MCF 10A (cell line): ENCODE measurements at regions not wholly inside any gene's neighbourhood (a gene's known extent, or its start where the extent isn't known, plus 50 kb on each side); places are given as distances from the start of the nearest gene placed in this dataset.

Experiments
- BruUV-seq: library from RNA; stranded (reverse); fragments of 400-500 nt; replicated peaks from 2 replicates; lab custom pipeline; 2021; lab: Mats Ljungman, UMichigan
- CTCF ChIA-PET: fragments of 300-600 bp; sonication (Branson Sonifier 250); formaldehyde crosslinking; extraction: SDS; loops from one replicate; lab custom pipeline; 2021; ENCODE audit warnings: antibody characterized with exemption, inconsistent platforms; lab: Yijun Ruan, JAX
- POLR2A ChIA-PET: fragments of 300-600, 350-650 bp; sonication (Branson Sonifier 250); formaldehyde crosslinking; extraction: SDS; loops from one replicate; lab custom pipeline; 2020; ENCODE audit warnings: antibody characterized with exemption, inconsistent platforms; lab: Yijun Ruan, JAX
- DNase-seq: peaks from one replicate; pipeline ENCODE4 v3.0.0-alpha.2; 2018; ENCODE audit not compliant: unreplicated experiment
- H3K27ac Mint-ChIP-seq: one replicate; pipeline ENCODE4 v1.8.0; 2022; ENCODE audit warnings: mild to moderate bottlenecking, low read depth, mixed read lengths; ENCODE audit not compliant: unreplicated experiment
- H3K27me3 Mint-ChIP-seq: one replicate; pipeline ENCODE4 v1.8.0; 2022; ENCODE audit warnings: mixed read lengths; ENCODE audit not compliant: insufficient read depth, unreplicated experiment
- H3K36me3 Mint-ChIP-seq: one replicate; pipeline ENCODE4 v1.8.0; 2022; ENCODE audit warnings: mild to moderate bottlenecking, moderate library complexity, mixed read lengths; ENCODE audit not compliant: insufficient read depth, unreplicated experiment
- H3K4me1 Mint-ChIP-seq: one replicate; pipeline ENCODE4 v1.8.0; 2022; ENCODE audit warnings: mixed read lengths; ENCODE audit not compliant: insufficient read depth, unreplicated experiment
- H3K4me3 Mint-ChIP-seq: one replicate; pipeline ENCODE4 v1.8.0; 2022; ENCODE audit warnings: mild to moderate bottlenecking, moderate library complexity, mixed read lengths; ENCODE audit not compliant: unreplicated experiment
- H3K9me3 Mint-ChIP-seq: one replicate; pipeline ENCODE4 v1.8.0; 2022; ENCODE audit warnings: mixed read lengths; ENCODE audit not compliant: unreplicated experiment
- CTCF ChIP-seq: fragments of 200-600 bp; IDR thresholded peaks from one replicate; pipeline ENCODE4 v1.8.0; 2022; ENCODE audit warnings: antibody characterized with exemption, mild to moderate bottlenecking; ENCODE audit not compliant: unreplicated experiment
- intact Hi-C: fragments of 100-400 bp; cut with micrococcal nuclease; formaldehyde crosslinking; loops from 2 replicates; pipeline ENCODE4 v1.14.1; 2022

GRCh38 chr6:67221226-67221625, 1413.9 kb upstream of the ADGRB3 start:
- Mint-ChIP-seq H3K9me3 (no peaks in the 10 kb centered on the region), H3K27me3 (no peaks in the 10 kb centered on the region), H3K36me3 (no peaks in the 10 kb centered on the region), H3K27ac (no peak overlapping the region), H3K4me3 (no peak overlapping the region), H3K4me1 (peaks cover 12% of the 10 kb centered on the region)
- ChIA-PET CTCF (no interaction called here), POLR2A (interaction anchor here (0.6 to 1.3 kb wide), 2 partner anchors 98 to 476 kb away, joined by 3 to 5 read pairs; no protein-coding TSS in a partner anchor)
- no peak for TF ChIP-seq CTCF
- intact Hi-C loops, result no loop called here
- DNase-seq, result peak; percentile 55
- BruUV-seq, result no TSS peak

- BruUV-seq, result no TSS peak
These were observed 1415.7 kb upstream of the ADGRB3 start for GRCh38 chr6:67219346-67219745.

GRCh38 chr6:67212584-67212983, 1422.5 kb upstream of the ADGRB3 start:
- H3K27ac Mint-ChIP-seq, result no peak overlapping the region
- ChIA-PET POLR2A (no interaction called here), CTCF (interaction anchor here (0.6 kb wide), 2 partner anchors 75 to 156 kb away, joined by 3 to 4 read pairs; no protein-coding TSS in a partner anchor)
- no peaks in the 10 kb centered on the region for H3K36me3 Mint-ChIP-seq
- H3K4me3 Mint-ChIP-seq, result no peak overlapping the region
- intact Hi-C loops, result no loop called here
- no peaks in the 10 kb centered on the region for H3K9me3 Mint-ChIP-seq
- no peaks in the 10 kb centered on the region for H3K27me3 Mint-ChIP-seq
- no peak for DNase-seq
- no peak for TF ChIP-seq CTCF
- H3K4me1 Mint-ChIP-seq, result no peaks in the 10 kb centered on the region
- BruUV-seq, result no TSS peak

More at GRCh38 chr6:67219346-67219745, 1415.7 kb upstream of the ADGRB3 start:
- Mint-ChIP-seq H3K27ac (no peak overlapping the region), H3K27me3 (no peaks in the 10 kb centered on the region), H3K9me3 (no peaks in the 10 kb centered on the region), H3K36me3 (no peaks in the 10 kb centered on the region), H3K4me1 (peaks cover 12% of the 10 kb centered on the region), H3K4me3 (no peak overlapping the region)
- no peak for DNase-seq
- ChIA-PET POLR2A (no interaction called here), CTCF (no interaction called here)
- intact Hi-C loops, result no loop called here
- TF ChIP-seq CTCF, result no peak

GRCh38 chr6:67210450-67210849, 1424.6 kb upstream of the ADGRB3 start:
- Mint-ChIP-seq H3K27me3 (no peaks in the 10 kb centered on the region), H3K9me3 (no peaks in the 10 kb centered on the region), H3K36me3 (no peaks in the 10 kb centered on the region), H3K27ac (no peak overlapping the region), H3K4me1 (no peaks in the 10 kb centered on the region), H3K4me3 (no peak overlapping the region)
- no peak for TF ChIP-seq CTCF
- intact Hi-C loops, result no loop called here
- peak; percentile 49 for DNase-seq
- ChIA-PET POLR2A (no interaction called here), CTCF (no interaction called here)
- no TSS peak for BruUV-seq
